HUES48 (cell line): ENCODE measurements at regions not wholly inside any gene's neighbourhood (a gene's known extent, or its start where the extent isn't known, plus 50 kb on each side); places are given as distances from the start of the nearest gene placed in this dataset.

Experiments
- H3K27ac ChIP-seq: one replicate; pipeline ENCODE4 v1.7.0; 2013; ENCODE audit warnings: low read depth, low read length, inconsistent platforms
- H3K27me3 ChIP-seq: 2 replicates; pipeline ENCODE4 v1.6.1; 2013; ENCODE audit warnings: mild to moderate bottlenecking, low read length; ENCODE audit not compliant: control insufficient read depth, insufficient read depth
- H3K36me3 ChIP-seq: 2 replicates; pipeline ENCODE4 v1.6.1; 2013; ENCODE audit warnings: low read length; ENCODE audit not compliant: control insufficient read depth, insufficient read depth
- H3K4me1 ChIP-seq: 2 replicates; pipeline ENCODE4 v1.6.1; 2013; ENCODE audit warnings: mild to moderate bottlenecking, low read length; ENCODE audit not compliant: control insufficient read depth, insufficient read depth
- H3K4me3 ChIP-seq: 2 replicates; pipeline ENCODE4 v1.5.1; 2013; ENCODE audit warnings: mild to moderate bottlenecking, low read depth, low read length
- H3K9ac ChIP-seq: 2 replicates; pipeline ENCODE4 v1.6.1; 2013; ENCODE audit warnings: mild to moderate bottlenecking, low read depth, low read length, moderate library complexity
- H3K9me3 ChIP-seq: 2 replicates; pipeline ENCODE4 v1.6.1; 2013; ENCODE audit warnings: low read length; ENCODE audit not compliant: control insufficient read depth, insufficient read depth

- Histone ChIP-seq H3K9ac (no peak overlapping the region), H3K27me3 (no peaks in the 10 kb centered on the region), H3K4me1 (no peaks in the 10 kb centered on the region), H3K27ac (no peak overlapping the region), H3K4me3 (no peak overlapping the region), H3K9me3 (no peaks in the 10 kb centered on the region), H3K36me3 (no peaks in the 10 kb centered on the region)
These were observed 417.0 kb upstream of the NRXN1 start for GRCh38 chr2:51448911-51449310.

GRCh38 chr2:51441786-51442185 is 409.9 kb upstream of the NRXN1 start:
- no peaks in the 10 kb centered on the region for H3K9me3 ChIP-seq
- no peak overlapping the region for H3K4me3 ChIP-seq
- no peaks in the 10 kb centered on the region for H3K4me1 ChIP-seq
- no peaks in the 10 kb centered on the region for H3K36me3 ChIP-seq
- H3K27ac ChIP-seq = no peak overlapping the region
- H3K27me3 ChIP-seq = no peaks in the 10 kb centered on the region
- H3K9ac ChIP-seq = no peak overlapping the region

GRCh38 chr2:51424418-51424817 is 392.5 kb upstream of the NRXN1 start:
- Histone ChIP-seq H3K36me3 (no peaks in the 10 kb centered on the region), H3K9ac (no peak overlapping the region), H3K27me3 (no peaks in the 10 kb centered on the region), H3K4me3 (no peak overlapping the region), H3K27ac (no peak overlapping the region), H3K9me3 (peaks cover 15% of the 10 kb centered on the region), H3K4me1 (no peaks in the 10 kb centered on the region)

- no peak overlapping the region for H3K27ac ChIP-seq
- no peaks in the 10 kb centered on the region for H3K36me3 ChIP-seq
These were observed 388.6 kb upstream of the NRXN1 start for GRCh38 chr2:51420511-51420910.

GRCh38 chr2:51413726-51414125 is 381.8 kb upstream of the NRXN1 start:
- Histone ChIP-seq H3K4me3 (no peak overlapping the region), H3K27me3 (no peaks in the 10 kb centered on the region), H3K9me3 (no peaks in the 10 kb centered on the region), H3K4me1 (peaks cover 14% of the 10 kb centered on the region), H3K9ac (no peak overlapping the region), H3K27ac (no peak overlapping the region), H3K36me3 (no peaks in the 10 kb centered on the region)

More at GRCh38 chr2:51420511-51420910, 388.6 kb upstream of the NRXN1 start:
- Histone ChIP-seq H3K4me3 (no peak overlapping the region), H3K27me3 (no peaks in the 10 kb centered on the region), H3K4me1 (no peaks in the 10 kb centered on the region), H3K9ac (no peak overlapping the region), H3K9me3 (peaks cover 8% of the 10 kb centered on the region; the same call in 1 of the 2 replicates)

- Histone ChIP-seq H3K36me3 (no peaks in the 10 kb centered on the region), H3K9ac (no peak overlapping the region), H3K9me3 (no peaks in the 10 kb centered on the region), H3K4me3 (no peak overlapping the region), H3K4me1 (peaks cover 14% of the 10 kb centered on the region), H3K27ac (peak overlapping the region; percentile 21), H3K27me3 (no peaks in the 10 kb centered on the region)
These were observed 378.4 kb upstream of the NRXN1 start for GRCh38 chr2:51410331-51410730.

GRCh38 chr2:51409920-51410319 is 378.0 kb upstream of the NRXN1 start:
- Histone ChIP-seq H3K9me3 (no peaks in the 10 kb centered on the region), H3K27ac (peak overlapping the region; percentile 21), H3K9ac (no peak overlapping the region), H3K4me3 (no peak overlapping the region), H3K4me1 (peaks cover 14% of the 10 kb centered on the region), H3K27me3 (no peaks in the 10 kb centered on the region), H3K36me3 (no peaks in the 10 kb centered on the region)

- H3K27ac ChIP-seq = no peak overlapping the region
- no peaks in the 10 kb centered on the region for H3K4me1 ChIP-seq
- no peaks in the 10 kb centered on the region for H3K36me3 ChIP-seq
- no peaks in the 10 kb centered on the region for H3K9me3 ChIP-seq
- no peak overlapping the region for H3K9ac ChIP-seq
- H3K27me3 ChIP-seq = no peaks in the 10 kb centered on the region
- H3K4me3 ChIP-seq = no peak overlapping the region
These were observed 372.3 kb upstream of the NRXN1 start for GRCh38 chr2:51404226-51404625.

- Histone ChIP-seq H3K36me3 (no peaks in the 10 kb centered on the region), H3K4me1 (no peaks in the 10 kb centered on the region), H3K4me3 (no peak overlapping the region)
These were observed 369.6 kb upstream of the NRXN1 start for GRCh38 chr2:51401546-51401945.

GRCh38 chr2:51387235-51387634 is 355.3 kb upstream of the NRXN1 start:
- Histone ChIP-seq H3K9ac (no peak overlapping the region), H3K4me1 (no peaks in the 10 kb centered on the region), H3K36me3 (no peaks in the 10 kb centered on the region), H3K27ac (no peak overlapping the region), H3K9me3 (no peaks in the 10 kb centered on the region), H3K4me3 (no peak overlapping the region), H3K27me3 (no peaks in the 10 kb centered on the region)

More at GRCh38 chr2:51401546-51401945, 369.6 kb upstream of the NRXN1 start:
- no peak overlapping the region for H3K9ac ChIP-seq
- H3K27ac ChIP-seq = no peak overlapping the region
- no peaks in the 10 kb centered on the region for H3K27me3 ChIP-seq
- no peaks in the 10 kb centered on the region for H3K9me3 ChIP-seq

GRCh38 chr2:51379997-51380396 is 348.1 kb upstream of the NRXN1 start:
- H3K9ac ChIP-seq = no peak overlapping the region
- peaks cover 7% of the 10 kb centered on the region; the same call in 1 of the 2 replicates for H3K9me3 ChIP-seq
- no peak overlapping the region for H3K4me3 ChIP-seq
- H3K27me3 ChIP-seq = no peaks in the 10 kb centered on the region
- no peak overlapping the region for H3K27ac ChIP-seq
- H3K36me3 ChIP-seq = no peaks in the 10 kb centered on the region
- no peaks in the 10 kb centered on the region for H3K4me1 ChIP-seq

- H3K4me3 ChIP-seq = no peak overlapping the region
- no peaks in the 10 kb centered on the region for H3K9me3 ChIP-seq
- no peak overlapping the region for H3K9ac ChIP-seq
- no peaks in the 10 kb centered on the region for H3K36me3 ChIP-seq
- no peaks in the 10 kb centered on the region for H3K27me3 ChIP-seq
- H3K27ac ChIP-seq = no peak overlapping the region
- H3K4me1 ChIP-seq = no peaks in the 10 kb centered on the region
These were observed 336.3 kb upstream of the NRXN1 start for GRCh38 chr2:51368250-51368649.
